OCI-LY7 (cell line): ENCODE measurements at regions not wholly inside any gene's neighbourhood (a gene's known extent, or its start where the extent isn't known, plus 50 kb on each side); places are given as distances from the start of the nearest gene placed in this dataset.
A peak's percentile ranks its signal among the peaks of the same experiment; 100 is the strongest.

ENCODE experiments used
- BruUV-seq: library from RNA; stranded (reverse); fragments of 400-500 nt; replicated peaks from 2 replicates; lab custom pipeline; 2021; lab: Mats Ljungman, UMichigan
- CTCF ChIA-PET: fragments of 300-600 bp; sonication (Branson Sonifier 250); formaldehyde crosslinking; loops from one replicate; lab custom pipeline; 2022; ENCODE audit warnings: antibody characterized with exemption; ENCODE audit not compliant: unreplicated experiment; lab: Charles Lee
- POLR2A ChIA-PET: fragments of 300-600 bp; sonication (Branson Sonifier 250); formaldehyde crosslinking; loops from one replicate; lab custom pipeline; 2022; ENCODE audit warnings: antibody characterized with exemption; lab: Charles Lee
- DNase-seq: peaks from one replicate; pipeline ENCODE4 v3.0.0-alpha.2; 2015; ENCODE audit warnings: low spot score
- H2AFZ ChIP-seq: fragments of 200-600 bp; sonication (generic), shearing (Covaris generic); 2 replicates; pipeline ENCODE4 v1.6.1; 2014; ENCODE audit warnings: mild to moderate bottlenecking, antibody characterized with exemption, low read length, moderate library complexity
- H3K27ac ChIP-seq: fragments of 200-600 bp; sonication (generic); 2 replicates; pipeline ENCODE4 v1.5.1; 2014; ENCODE audit warnings: mixed run types, low read depth, mild to moderate bottlenecking, moderate library complexity, low read length, inconsistent platforms; ENCODE audit not compliant: poor library complexity, severe bottlenecking
- H3K36me3 ChIP-seq: fragments of 200-600 bp; sonication (generic); 2 replicates; pipeline ENCODE4 v1.6.1; 2014; ENCODE audit warnings: mild to moderate bottlenecking, antibody characterized with exemption, low read length, moderate library complexity, mixed read lengths; ENCODE audit not compliant: insufficient read depth
- H3K4me1 ChIP-seq: fragments of 200-600 bp; sonication (generic); 2 replicates; pipeline ENCODE4 v1.5.1; 2014; ENCODE audit warnings: mild to moderate bottlenecking, low read length; ENCODE audit not compliant: insufficient read depth, poor library complexity, severe bottlenecking
- H3K4me2 ChIP-seq: fragments of 200-600 bp; sonication (generic); 2 replicates; pipeline ENCODE4 v1.6.1; 2014; ENCODE audit warnings: mild to moderate bottlenecking, low read length
- H3K4me3 ChIP-seq: fragments of 200-600 bp; sonication (generic); 2 replicates; pipeline ENCODE4 v1.5.1; 2014; ENCODE audit warnings: mild to moderate bottlenecking, low read depth, low read length; ENCODE audit not compliant: poor library complexity, severe bottlenecking
- H3K79me2 ChIP-seq: fragments of 200-600 bp; sonication (generic); 2 replicates; pipeline ENCODE4 v1.6.1; 2016; ENCODE audit warnings: low read depth, mild to moderate bottlenecking, low read length, moderate library complexity, mixed read lengths; ENCODE audit not compliant: insufficient read depth
- H3K9me2 ChIP-seq: fragments of 200-600 bp; sonication (generic); 2 replicates; pipeline ENCODE4 v1.6.1; 2016; ENCODE audit warnings: mild to moderate bottlenecking, low read length, mixed read lengths; ENCODE audit not compliant: insufficient read depth
- H3K9me3 ChIP-seq: fragments of 200-600 bp; sonication (generic); 2 replicates; pipeline ENCODE4 v1.6.1; 2014; ENCODE audit warnings: mild to moderate bottlenecking, mixed run types, low read length, mixed read lengths
- H4K20me1 ChIP-seq: fragments of 200-600 bp; sonication (generic); 2 replicates; pipeline ENCODE4 v1.6.1; 2014; ENCODE audit warnings: mild to moderate bottlenecking, antibody characterized with exemption, low read length, moderate library complexity, mixed read lengths; ENCODE audit not compliant: insufficient read depth
- CTCF ChIP-seq: fragments of 200-600 bp; sonication (generic); conservative IDR thresholded peaks from 2 replicates; pipeline ENCODE4 v1.5.1; 2014; ENCODE audit warnings: mild to moderate bottlenecking, antibody characterized with exemption, low read length, moderate library complexity, mixed read lengths
- EZH2phosphoT487 ChIP-seq: fragments of 200-600 bp; sonication (generic); IDR thresholded peaks from 2 replicates; pipeline ENCODE4 v1.6.1; 2018; ENCODE audit warnings: low read depth, borderline replicate concordance, mild to moderate bottlenecking, mixed run types, antibody characterized with exemption, low read length, moderate library complexity, mixed read lengths
- intact Hi-C: fragments of 100-400 bp; cut with micrococcal nuclease; formaldehyde crosslinking; loops from one replicate; pipeline ENCODE4 v1.10.0; 2022; ENCODE audit not compliant: unreplicated experiment

DNA sequence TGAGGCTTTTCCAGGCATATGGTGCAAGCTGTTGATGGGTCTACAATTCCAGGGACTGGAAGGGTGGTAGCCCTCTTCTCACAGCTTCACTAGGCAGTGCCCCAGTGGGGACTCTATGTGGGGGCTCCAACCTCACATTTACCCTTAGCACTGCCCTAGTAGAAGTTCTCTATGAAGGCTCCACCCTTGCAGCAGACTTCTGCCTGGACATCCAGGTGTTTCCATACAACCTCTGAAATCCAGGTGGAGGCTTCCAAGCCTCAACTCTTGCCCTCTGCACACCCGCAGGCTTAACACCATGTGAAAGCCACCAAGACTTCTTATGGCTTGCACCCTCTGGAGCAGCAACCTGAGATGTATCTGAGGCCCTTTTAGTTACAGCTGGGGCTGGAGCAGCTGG, 87.8 kb downstream of the ZNF777 start:
- intact Hi-C loops = no loop called here
- ChIA-PET CTCF (no interaction called here), POLR2A (no interaction called here)
- no peak overlapping the region for H2AFZ ChIP-seq
- no peaks in the 10 kb centered on the region for H3K4me1 ChIP-seq
- H3K4me2 ChIP-seq = no peak overlapping the region
- DNase-seq = peak; percentile 6
- no peaks in the 10 kb centered on the region for H4K20me1 ChIP-seq
- no peaks in the 10 kb centered on the region for H3K36me3 ChIP-seq
- H3K4me3 ChIP-seq = no peak overlapping the region
- H3K9me2 ChIP-seq = no peaks in the 10 kb centered on the region
- TF ChIP-seq CTCF (no peak), EZH2phosphoT487 (no peak)
- no TSS peak for BruUV-seq
- no peak overlapping the region for H3K27ac ChIP-seq
- H3K9me3 ChIP-seq = no peaks in the 10 kb centered on the region
- H3K79me2 ChIP-seq = no peaks in the 10 kb centered on the region

GRCh38 chr7:149375234-149376008, 85.4 kb downstream of the ZNF777 start:
- TF ChIP-seq EZH2phosphoT487 = no peak
- TF ChIP-seq CTCF = no peak
- Histone ChIP-seq H3K36me3 (no peaks in the 10 kb centered on the region), H3K79me2 (no peaks in the 10 kb centered on the region), H3K27ac (no peak overlapping the region), H3K4me1 (no peaks in the 10 kb centered on the region), H3K4me2 (no peak overlapping the region), H4K20me1 (no peaks in the 10 kb centered on the region), H3K4me3 (no peak overlapping the region), H3K9me2 (no peaks in the 10 kb centered on the region), H2AFZ (no peak overlapping the region), H3K9me3 (0 out of 2 replicates have a peak, but pooled peaks cover 3% of the 10 kb centered on the region)
- BruUV-seq = no TSS peak
- ChIA-PET CTCF (interaction anchor here (1.4 kb wide), 1 partner anchor 12 kb away, joined by 3 read pairs; no protein-coding TSS in a partner anchor), POLR2A (interaction anchor here (1.3 to 1.4 kb wide), 3 partner anchors 11 to 19 kb away, joined by 3 to 5 read pairs (median 4); no protein-coding TSS in a partner anchor)
- DNase-seq = no peak
- intact Hi-C loops = no loop called here

DNA sequence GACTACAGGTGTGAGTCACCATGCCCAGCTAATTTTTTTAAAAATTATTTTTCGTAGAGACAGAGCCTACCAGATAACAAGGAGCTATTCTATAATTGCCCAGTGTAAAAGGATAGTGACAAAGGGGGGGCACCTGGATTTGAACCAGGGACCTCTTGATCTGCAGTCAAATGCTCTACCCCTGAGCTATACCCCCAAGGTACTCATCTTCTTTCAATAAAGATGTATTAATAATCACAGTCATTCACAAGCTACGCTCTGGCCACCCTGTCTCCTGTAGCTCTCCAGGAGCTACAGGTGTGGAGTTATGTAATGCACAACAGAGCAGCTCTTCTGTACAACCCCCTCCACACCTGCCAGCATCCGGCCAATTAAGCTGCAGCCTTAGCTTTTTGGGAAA, 83.5 kb downstream of the ZNF777 start:
- CTCF ChIA-PET = no interaction called here

More for the DNA sequence above, 83.5 kb downstream of the ZNF777 start:
- no peak for DNase-seq
- Histone ChIP-seq H4K20me1 (no peaks in the 10 kb centered on the region), H3K79me2 (no peaks in the 10 kb centered on the region), H3K9me3 (0 out of 2 replicates have a peak, but pooled peaks cover 3% of the 10 kb centered on the region), H2AFZ (no peak overlapping the region), H3K36me3 (no peaks in the 10 kb centered on the region), H3K27ac (no peak overlapping the region), H3K4me3 (no peak overlapping the region), H3K4me2 (no peak overlapping the region), H3K9me2 (no peaks in the 10 kb centered on the region), H3K4me1 (no peaks in the 10 kb centered on the region)
- TF ChIP-seq EZH2phosphoT487 (no peak), CTCF (no peak)
- intact Hi-C loops = no loop called here
- POLR2A ChIA-PET = interaction anchor here (0.6 kb wide), 1 partner anchor 298 kb away, joined by 7 read pairs; no protein-coding TSS in a partner anchor
- BruUV-seq = no TSS peak
